ENCODE measurements at regions not wholly inside any gene's neighbourhood (a gene's known extent, or its start where the extent isn't known, plus 50 kb on each side); places are given as distances from the start of the nearest gene placed in this dataset.

DNA sequence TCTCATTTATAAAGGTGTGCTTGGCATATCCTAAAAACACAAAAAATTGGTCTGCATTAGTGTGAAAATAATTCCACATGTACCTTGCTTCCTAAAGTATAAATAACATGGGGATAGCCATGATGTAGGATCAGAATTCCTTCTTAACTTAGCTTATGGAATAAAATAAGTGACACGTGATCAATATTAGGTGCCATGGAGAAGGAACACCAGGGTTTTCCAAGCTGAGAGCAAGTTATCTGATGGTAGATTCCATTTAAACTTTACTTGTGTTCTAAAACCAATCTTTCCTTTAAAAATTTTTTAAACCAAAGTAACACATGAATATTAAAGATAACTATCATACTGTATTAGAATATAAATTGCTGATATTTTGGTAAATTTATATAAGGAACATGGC lies 300.5 kb downstream of the ZPLD1 start:
- intact Hi-C loops (cut with DNase I), result no loop called here
- DNase-seq (ENCODE audit: low spot score), result no peak

DNA sequence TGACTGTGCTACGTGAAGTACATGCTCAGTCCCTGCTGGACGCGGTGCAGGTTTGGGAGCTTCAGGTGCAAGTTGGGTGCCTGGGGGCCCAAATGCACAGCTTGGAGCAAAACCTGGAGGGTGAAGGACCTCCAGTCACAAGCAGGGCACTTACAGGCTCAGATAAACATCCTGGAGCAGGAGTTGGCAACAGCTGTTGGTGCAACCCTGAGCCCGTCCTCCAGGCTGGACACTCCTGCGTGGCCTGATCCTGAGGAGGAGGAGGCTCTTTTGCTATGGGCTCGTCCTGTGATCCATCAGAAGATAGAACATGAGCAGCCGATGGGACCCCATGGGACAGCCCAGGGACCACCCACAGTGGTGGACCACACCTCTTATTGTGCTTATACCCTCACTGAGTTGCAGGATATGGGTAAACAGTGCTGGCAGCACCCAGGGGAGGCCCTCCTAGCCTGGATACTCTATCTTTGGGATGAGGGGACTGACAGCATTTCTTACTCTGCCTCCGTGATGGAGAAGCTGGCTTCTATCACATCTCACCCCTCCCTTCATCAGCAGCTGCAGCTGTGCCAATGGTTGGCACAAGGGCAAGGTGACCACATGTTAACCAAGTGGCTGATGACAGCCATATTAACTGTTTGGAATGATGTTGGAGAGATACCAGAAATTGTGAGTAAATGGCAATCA lies 301.6 kb downstream of the ZPLD1 start:
- DNase-seq (ENCODE audit: low spot score), result no peak
- intact Hi-C loops (cut with DNase I), result no loop called here

DNA sequence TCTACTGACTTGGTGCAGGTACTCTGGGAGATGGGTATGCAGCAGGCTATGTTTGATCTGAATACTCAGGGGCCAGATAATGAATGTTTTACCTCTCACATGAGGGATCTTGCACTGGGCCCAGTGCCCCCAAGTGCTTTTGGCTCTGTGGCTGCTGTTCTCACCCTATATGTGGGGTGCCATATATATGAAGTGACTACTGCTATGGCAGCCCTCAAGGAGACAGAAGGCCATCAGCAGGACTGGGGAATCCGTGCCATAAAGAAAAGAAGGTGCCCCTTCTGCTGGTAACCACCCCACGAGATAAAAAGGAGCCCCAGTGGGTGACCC lies 302.1 kb downstream of the ZPLD1 start:
- no peak for DNase-seq (ENCODE audit: low spot score)
- intact Hi-C loops (cut with DNase I), result no loop called here

DNA sequence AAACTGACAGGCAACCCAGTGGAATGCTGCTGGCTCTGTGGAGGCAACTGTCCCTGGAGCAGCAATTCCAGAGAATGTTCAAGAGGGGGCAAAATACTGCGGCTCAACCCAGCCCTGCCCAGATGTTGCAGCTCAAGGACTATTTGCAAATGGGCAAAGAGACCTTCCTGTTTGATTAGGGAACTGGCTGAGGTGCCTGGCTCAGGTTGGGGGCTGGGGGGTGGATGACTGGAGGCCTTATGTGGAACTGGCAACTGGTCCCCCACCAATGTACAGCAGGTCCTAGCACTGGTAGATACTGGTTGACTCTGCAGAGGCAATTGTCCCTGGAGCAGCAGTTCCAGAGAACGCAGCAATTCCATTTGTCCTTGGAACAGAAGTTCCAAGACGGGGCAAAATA lies 302.5 kb downstream of the ZPLD1 start:
- DNase-seq (ENCODE audit: low spot score), result no peak
- intact Hi-C loops (cut with DNase I), result no loop called here

DNA sequence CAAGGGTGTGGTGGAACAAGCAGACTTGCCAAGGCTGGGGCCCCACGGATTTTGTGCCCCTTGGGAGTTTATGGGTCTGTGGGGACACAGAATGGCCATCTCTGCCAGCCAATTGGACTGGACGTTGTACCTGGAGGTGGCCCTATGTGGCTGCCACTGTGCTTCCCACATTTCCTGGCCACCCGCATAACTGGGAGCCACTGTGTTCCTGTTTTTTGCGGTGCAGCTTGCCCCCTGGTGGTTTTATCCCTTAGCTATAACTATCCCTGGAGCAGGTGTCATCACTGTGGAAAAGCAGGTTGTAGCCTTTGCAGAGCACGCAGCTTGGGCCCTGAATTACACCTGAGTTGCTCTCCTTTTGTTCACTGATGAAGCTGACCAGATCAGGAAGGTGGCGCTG lies 306.3 kb downstream of the ZPLD1 start:
- intact Hi-C loops (cut with DNase I), result no loop called here
- DNase-seq (ENCODE audit: low spot score), result no peak

DNA sequence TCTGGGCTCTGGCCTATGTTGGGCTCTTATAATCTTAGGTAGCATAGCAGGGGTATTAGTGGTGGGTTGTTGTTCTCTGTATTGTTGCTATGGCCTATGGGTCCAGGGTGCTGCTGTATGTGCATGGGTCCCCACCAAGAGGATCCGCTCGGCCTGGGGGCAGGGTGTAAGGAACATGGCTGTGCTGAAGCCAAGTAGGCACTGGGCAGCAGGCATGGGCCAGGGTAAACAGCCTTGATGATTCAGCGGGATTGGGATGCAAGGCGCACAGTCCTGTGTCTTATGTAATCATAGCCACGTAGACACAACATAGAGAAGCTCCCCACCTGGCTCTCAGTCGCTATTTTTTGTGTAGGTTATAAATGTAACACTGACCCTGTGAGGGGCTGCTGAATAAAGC lies 306.9 kb downstream of the ZPLD1 start:
- intact Hi-C loops (cut with DNase I), result no loop called here
- no peak for DNase-seq (ENCODE audit: low spot score)

DNA sequence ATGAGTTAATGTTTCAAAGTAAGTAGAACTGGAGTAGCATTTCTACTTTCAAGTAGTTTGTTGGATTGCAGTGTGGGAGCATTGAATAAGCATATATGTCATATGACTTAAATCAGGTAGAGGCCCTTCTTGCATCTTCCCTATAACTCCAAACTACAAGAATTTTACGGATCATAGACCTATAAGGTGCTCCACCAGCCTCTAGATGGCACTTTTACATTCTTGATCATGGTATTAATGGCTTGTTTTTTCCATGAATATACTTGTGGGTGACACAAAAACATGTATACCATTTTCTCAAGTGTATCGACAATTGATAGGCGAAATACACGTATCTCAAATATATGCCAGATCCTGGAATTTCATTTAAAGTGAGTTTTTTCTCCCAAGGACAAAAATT lies 311.1 kb downstream of the ZPLD1 start:
- DNase-seq (ENCODE audit: low spot score), result no peak
- intact Hi-C loops (cut with DNase I), result no loop called here

DNA sequence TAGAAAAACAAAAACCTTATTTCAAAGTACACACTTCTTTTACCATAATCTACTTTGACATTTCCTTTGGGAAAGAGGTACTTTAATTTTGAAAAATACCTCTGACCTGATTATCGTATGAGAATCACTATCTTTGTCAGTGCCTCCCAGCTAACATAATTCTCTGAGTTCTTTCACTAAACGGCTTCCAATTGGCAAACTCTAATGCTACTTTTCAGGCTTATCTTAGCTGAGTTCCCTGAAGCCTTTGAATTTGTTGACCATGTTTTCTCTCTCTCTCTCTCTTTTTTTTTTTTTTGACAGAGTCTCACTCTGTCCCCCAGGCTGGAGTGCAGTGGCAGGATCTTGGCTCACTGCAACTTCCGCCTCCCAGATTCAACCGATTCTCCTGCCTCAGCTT lies 312.8 kb downstream of the ZPLD1 start:
- DNase-seq (ENCODE audit: low spot score), result no peak
- intact Hi-C loops (cut with DNase I), result no loop called here

DNA sequence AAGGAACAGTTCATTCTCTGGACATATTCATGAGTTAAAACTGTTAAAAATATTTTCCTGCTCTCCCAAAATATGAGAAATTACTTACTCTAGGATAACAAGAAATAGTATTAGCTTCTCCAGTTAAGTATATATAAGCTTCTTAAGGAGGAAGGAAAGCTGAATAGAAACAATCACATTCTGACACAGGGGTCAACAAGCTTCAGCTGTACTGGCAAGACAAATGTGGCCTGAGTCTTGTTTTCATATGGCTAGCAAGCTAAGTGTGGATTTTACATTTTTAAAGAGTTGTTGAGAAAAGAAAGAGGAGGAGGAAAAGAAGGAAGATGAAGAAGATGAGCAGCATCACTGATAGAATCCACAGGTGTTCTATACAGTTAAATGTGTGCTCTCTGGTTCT lies 313.8 kb downstream of the ZPLD1 start:
- no peak for DNase-seq (ENCODE audit: low spot score)
- intact Hi-C loops (cut with DNase I), result no loop called here

DNA sequence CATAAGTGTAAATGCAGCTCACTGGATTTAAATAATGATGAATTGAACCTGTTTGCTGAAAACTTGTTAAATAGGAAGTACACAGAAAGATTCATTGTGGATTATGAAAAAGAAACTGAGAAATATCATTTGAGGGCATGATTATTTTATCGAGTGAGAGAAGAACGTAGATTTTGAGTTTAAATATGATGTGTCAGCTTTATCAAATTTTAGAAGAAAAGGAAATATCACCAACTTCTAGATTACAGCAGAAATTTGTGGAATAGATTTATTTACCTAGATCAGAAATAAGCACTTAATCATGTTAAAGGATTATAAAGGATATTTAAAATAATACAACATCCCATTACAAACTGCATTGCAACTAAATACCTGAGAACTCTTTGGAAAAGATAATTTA lies 315.5 kb downstream of the ZPLD1 start:
- no peak for DNase-seq (ENCODE audit: low spot score)
- intact Hi-C loops (cut with DNase I), result no loop called here

DNA sequence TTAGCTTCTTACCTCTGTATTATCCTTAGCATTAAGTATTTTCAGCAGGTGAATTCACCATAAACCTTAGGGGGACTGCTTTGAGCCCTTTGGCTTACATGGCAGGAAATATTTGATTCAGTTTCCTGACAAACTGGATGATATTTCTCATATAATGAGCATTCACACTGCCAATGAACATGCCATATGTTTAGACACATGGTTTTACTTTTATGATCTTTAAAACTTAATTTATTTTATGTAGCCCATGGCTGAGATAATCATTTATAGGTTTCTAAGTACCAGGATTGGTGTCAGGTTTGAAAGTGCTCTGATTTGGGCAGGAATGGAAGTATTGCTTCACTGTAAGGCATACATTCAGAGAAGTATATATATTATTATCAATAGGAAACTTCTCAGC lies 319.1 kb downstream of the ZPLD1 start:
- intact Hi-C loops (cut with DNase I), result no loop called here
- DNase-seq (ENCODE audit: low spot score), result no peak

DNA sequence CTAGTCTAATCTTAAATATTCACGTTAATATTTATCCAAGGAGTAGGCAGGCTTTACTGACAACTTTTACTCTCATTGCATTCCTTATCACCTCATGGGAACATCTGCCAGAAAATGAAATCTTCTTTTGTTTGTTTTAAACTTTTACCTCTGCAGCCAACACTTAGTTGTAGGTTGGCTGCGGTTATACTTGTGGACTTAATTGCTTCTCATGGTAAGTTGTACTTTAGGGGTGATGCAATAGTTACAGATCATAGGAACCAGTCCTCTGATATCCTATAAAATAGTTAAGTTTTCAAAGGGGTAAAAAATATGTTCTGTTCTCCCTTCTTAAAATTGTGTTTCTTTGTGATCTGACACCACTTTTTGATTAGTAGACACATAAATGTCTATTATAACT lies 321.9 kb downstream of the ZPLD1 start:
- no peak for DNase-seq (ENCODE audit: low spot score)
- intact Hi-C loops (cut with DNase I), result no loop called here

DNA sequence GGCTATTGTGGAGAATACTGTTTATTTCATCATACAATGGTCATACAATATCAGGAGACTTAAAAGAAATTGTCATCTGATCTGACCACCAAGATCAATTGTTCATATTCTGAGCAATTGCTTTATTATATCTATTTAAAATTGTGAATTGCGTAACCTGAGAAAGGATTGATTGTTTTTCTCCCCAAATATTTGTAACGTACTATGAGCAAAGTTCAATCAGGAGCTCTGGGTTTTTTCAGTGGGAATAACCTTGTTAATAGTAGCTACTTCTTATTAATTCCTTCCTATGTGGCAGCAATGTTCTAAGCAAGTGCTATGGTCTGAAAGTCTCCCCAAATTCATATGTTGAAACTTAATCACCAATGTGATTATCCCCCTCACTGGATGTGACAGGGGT lies 323.1 kb downstream of the ZPLD1 start:
- no peak for DNase-seq (ENCODE audit: low spot score)
- intact Hi-C loops (cut with DNase I), result no loop called here

DNA sequence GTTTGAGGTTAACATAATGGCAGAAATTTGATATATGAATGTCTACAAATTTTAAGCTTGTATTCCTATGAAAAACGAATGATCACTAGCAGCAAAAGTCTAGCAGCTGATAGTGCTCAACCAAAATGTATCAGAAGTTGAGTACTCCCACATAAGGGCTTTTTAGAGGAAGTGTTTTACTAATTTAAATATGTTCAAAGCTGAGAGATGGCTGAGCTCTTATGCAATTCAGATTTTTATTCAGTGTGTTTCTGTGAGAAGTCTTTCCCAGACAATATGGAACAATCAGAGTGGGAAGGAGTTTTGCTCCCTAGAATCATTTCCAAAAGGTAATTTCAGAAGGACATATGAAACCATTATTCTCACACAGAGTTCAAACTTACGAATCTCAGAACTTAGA lies 327.0 kb downstream of the ZPLD1 start:
- no peak for DNase-seq (ENCODE audit: low spot score)
- intact Hi-C loops (cut with DNase I), result no loop called here

DNA sequence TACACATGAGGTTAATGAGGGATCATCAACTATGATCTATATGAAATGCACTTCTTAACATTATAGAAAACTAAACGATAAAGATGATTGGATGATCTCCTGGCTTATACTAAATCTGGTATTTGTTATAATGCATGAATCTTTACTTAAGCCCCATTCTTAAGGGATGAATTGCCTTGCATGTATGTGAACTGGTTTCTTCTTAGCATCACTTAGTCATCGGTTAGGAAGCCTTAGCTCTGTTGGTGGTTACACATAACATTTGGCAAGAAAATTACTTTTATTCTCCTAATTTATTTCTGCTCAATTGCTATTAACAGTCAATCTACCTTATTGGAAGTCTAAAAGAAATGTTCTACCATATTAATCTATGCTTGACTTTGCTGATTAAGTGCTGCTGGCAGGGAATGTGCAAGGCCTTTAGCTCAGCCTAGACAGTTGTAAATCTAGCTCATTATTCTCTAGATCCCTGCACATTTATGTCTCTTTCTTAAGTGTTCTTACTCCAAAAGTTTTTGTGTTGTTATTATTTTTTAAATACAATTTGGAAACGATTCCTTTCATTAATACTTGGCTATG lies 356.0 kb downstream of the ZPLD1 start:
- intact Hi-C loops (cut with DNase I), result no loop called here
- no peak for DNase-seq (ENCODE audit: low spot score)

DNA sequence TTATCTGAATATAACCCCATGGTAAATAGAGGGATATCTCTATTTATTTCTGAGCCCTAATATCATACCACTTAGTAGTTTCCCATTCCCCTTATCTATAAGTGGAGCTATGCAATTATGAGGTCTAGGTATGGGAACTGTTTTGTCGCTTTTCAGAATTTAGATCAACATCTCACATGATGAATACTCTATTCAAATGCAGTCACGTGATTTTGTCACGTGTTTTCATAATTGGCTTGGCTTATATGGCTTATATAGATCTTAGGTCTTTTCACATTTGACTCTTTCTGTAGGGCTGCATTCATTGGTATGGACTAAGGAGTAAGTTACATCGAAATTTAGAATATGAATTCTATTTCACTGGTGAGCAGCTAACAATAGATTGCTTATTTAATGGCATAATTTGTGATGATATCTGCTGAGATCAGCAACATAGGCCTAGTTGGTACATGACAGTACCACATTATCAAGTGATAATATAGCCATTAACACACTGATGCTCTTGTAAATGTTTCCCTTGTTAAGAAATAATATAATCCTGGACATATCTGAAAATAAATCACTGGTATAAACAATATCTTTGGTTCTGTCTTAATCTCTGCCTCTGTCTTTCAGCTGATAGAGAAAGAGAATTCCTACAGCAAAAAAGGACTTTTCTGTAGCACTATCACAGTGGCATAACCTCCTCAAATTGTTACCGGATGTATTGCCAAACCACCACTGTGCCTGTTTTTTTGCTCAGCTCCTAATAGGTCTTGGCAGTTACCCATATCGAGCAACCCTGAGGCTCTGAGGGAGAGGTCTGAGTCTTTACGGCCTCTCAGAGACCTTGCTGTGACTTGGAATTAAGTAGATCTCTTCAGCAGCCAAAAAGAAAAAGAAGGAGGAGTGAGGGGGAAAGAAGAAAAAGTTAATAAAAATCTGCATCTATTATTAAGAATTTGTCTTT lies 357.1 kb downstream of the ZPLD1 start:
- intact Hi-C loops (cut with DNase I), result no loop called here
- no peak for DNase-seq (ENCODE audit: low spot score)

DNA sequence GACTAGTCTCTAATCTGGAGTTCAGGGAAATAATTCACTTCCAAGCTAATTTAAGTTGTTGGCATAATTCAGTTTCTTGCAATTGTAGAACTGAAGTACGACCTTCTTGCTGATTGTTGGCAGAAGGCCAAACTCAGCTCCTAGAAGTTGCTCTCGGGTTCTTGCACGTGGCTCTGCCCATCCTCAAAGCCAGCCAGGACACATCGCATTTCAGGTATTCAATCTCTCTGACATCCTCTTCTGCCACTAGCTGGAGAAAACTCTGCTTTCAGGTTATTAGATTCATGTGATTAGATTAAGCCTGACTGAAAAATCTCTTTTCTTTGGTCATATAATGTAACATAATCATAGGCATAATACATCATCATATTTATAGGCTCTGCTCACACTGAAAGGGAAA lies 362.0 kb downstream of the ZPLD1 start:
- intact Hi-C loops (cut with DNase I), result no loop called here

DNA sequence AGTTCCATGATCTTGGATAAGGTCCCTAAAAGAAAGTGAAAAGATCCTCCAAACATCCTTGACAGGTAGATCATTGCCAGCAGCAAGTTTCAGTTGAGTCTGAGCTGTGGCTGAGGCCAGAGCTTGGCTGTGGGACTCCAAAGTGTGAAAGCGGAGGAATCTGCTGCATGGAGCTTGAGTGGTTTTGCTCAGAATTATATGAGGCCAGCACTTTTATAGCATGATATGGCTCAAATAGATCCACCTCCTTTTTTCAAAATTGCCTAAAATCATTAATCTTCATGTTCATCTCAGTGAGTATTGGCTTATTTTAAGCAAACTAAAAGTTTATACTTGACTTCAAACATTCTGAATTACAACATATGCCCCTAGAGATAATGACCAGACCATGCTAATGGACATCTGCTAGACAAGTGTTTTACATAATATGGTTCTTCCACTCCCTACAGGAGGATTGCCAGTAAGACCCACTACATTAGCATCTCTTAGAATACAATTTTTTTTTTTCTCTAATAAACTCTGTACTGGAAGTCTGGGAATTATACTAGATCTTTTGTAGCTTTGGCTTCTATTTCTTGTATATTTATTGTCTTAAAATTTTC lies 368.1 kb downstream of the ZPLD1 start:
- intact Hi-C loops (cut with DNase I), result no loop called here

More for the DNA sequence above, 362.0 kb downstream of the ZPLD1 start:
- no peak for DNase-seq (ENCODE audit: low spot score)

DNA sequence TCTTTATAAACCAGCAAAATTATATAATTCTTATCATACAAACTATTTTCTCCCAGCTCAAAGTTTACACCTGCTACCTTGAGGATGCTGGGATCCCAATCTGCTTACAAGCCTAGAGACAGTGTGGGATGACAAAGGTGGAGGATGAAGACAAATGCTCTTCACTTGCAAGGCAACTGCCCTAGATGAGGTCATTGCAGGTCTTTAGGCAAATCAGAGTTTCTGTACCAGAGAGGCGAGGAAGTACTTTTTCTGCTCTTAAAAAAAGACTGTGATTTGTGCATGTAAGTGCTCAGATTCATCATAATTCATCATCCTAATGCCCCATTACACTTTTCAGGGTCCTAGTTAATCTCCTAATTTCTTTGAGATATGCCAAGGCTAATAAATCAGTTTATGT lies 376.1 kb downstream of the ZPLD1 start:
- intact Hi-C loops (cut with DNase I), result no loop called here

More for the DNA sequence above, 368.1 kb downstream of the ZPLD1 start:
- DNase-seq (ENCODE audit: low spot score), result no peak

DNA sequence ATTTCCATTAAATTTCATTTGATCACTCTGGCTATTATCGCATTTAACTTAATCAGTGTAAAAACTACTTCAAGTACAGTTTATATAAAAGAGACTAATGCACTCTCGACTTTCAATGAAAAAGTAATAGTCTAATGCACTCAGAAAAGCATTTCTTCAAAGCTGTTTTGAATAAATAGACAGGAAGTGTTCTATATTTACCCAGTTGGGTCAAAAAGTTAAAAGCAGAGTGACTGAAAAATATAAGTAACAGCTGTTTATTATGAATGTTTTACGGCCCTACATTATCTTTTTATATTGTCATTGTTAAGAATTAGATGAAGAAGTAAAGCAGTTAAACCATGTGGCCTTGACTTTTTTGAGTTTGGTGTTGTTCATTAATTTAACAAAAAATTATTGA lies 391.8 kb downstream of the ZPLD1 start:
- DNase-seq (ENCODE audit: low spot score), result no peak

More for the DNA sequence above, 376.1 kb downstream of the ZPLD1 start:
- DNase-seq (ENCODE audit: low spot score), result no peak

More for the DNA sequence above, 391.8 kb downstream of the ZPLD1 start:
- intact Hi-C loops (cut with DNase I), result no loop called here
